Neural progenitor cell (in vitro differentiated cells): ENCODE measurements at regions not wholly inside any gene's neighbourhood (a gene's known extent, or its start where the extent isn't known, plus 50 kb on each side); places are given as distances from the start of the nearest gene placed in this dataset.
A peak's percentile ranks its signal among the peaks of the same experiment; 100 is the strongest.

Experiments used
- DNase-seq: peaks from one replicate; pipeline ENCODE4 v3.0.0-alpha.2; 2016; ENCODE audit warnings: low spot score
- H2AFZ ChIP-seq: fragments of 200-600 bp; sonication (generic); replicated peaks from 2 replicates; pipeline ENCODE4 v1.6.1; 2016; ENCODE audit warnings: antibody characterized with exemption
- H3F3A ChIP-seq: fragments of 200-600 bp; sonication (generic); 2 replicates; pipeline ENCODE4 v1.6.1; 2016; ENCODE audit warnings: antibody characterized with exemption, low read depth
- H3K27ac ChIP-seq: fragments of 200-600 bp; sonication (generic); 2 replicates; pipeline ENCODE4 v1.5.1; 2016; ENCODE audit warnings: mild to moderate bottlenecking
- H3K27me3 ChIP-seq: fragments of 200-600 bp; sonication (generic); 2 replicates; pipeline ENCODE4 v1.6.1; 2016; ENCODE audit warnings: mild to moderate bottlenecking, moderate library complexity
- H3K36me3 ChIP-seq: fragments of 200-600 bp; sonication (generic); 2 replicates; pipeline ENCODE4 v1.5.1; 2016
- H3K4me1 ChIP-seq: fragments of 200-600 bp; sonication (generic); 2 replicates; pipeline ENCODE4 v1.6.1; 2016; ENCODE audit warnings: mixed run types
- H3K4me2 ChIP-seq: fragments of 200-600 bp; sonication (generic); 2 replicates; pipeline ENCODE4 v1.6.1; 2016
- H3K4me3 ChIP-seq: fragments of 200-600 bp; sonication (generic); 2 replicates; pipeline ENCODE4 v1.5.1; 2016
- H3K79me2 ChIP-seq: fragments of 200-600 bp; sonication (generic); 2 replicates; pipeline ENCODE4 v1.6.1; 2016; ENCODE audit warnings: low read depth
- H3K9ac ChIP-seq: fragments of 200-600 bp; sonication (generic); 2 replicates; pipeline ENCODE4 v1.6.1; 2016
- H3K9me3 ChIP-seq: fragments of 200-600 bp; sonication (generic); 2 replicates; pipeline ENCODE4 v1.5.1; 2016; ENCODE audit warnings: low read depth
- H4K20me1 ChIP-seq: fragments of 200-600 bp; sonication (generic); 2 replicates; pipeline ENCODE4 v1.6.1; 2016; ENCODE audit warnings: low read depth
- H3K27ac Mint-ChIP-seq: 3 replicates; pipeline ENCODE4 v1.8.0; 2021; ENCODE audit warnings: mixed read lengths
- H3K27me3 Mint-ChIP-seq: 2 replicates; pipeline ENCODE4 v1.8.0; 2022; ENCODE audit warnings: low read depth, mild to moderate bottlenecking, inconsistent platforms, moderate library complexity, mixed read lengths; ENCODE audit not compliant: insufficient read depth
- H3K36me3 Mint-ChIP-seq: 3 replicates; pipeline ENCODE4 v1.8.0; 2021; ENCODE audit warnings: mixed read lengths
- H3K4me1 Mint-ChIP-seq: 3 replicates; pipeline ENCODE4 v1.8.0; 2021; ENCODE audit warnings: mixed read lengths
- H3K4me3 Mint-ChIP-seq: 3 replicates; pipeline ENCODE4 v1.8.0; 2021; ENCODE audit warnings: mild to moderate bottlenecking, moderate library complexity, mixed read lengths
- H3K9me3 Mint-ChIP-seq: 3 replicates; pipeline ENCODE4 v1.8.0; 2020; ENCODE audit warnings: mixed read lengths
- CTCF ChIP-seq: fragments of 200-600 bp; sonication (generic); IDR thresholded peaks from 2 replicates; pipeline ENCODE4 v1.5.1; 2017; ENCODE audit warnings: antibody characterized with exemption, mild to moderate bottlenecking
- EZH2 ChIP-seq: fragments of 200-600 bp; sonication (generic); IDR thresholded peaks from 2 replicates; pipeline ENCODE4 v1.6.1; 2017; ENCODE audit warnings: antibody characterized with exemption, mild to moderate bottlenecking, moderate library complexity
- EZH2phosphoT487 ChIP-seq: fragments of 200-600 bp; sonication (generic); IDR thresholded peaks from 2 replicates; pipeline ENCODE4 v1.6.1; 2017; ENCODE audit warnings: antibody characterized with exemption

- peak overlapping the region; percentile 89 for H3K27ac Mint-ChIP-seq
- DNase-seq: no peak
- no peak overlapping the region for H3K4me3 Mint-ChIP-seq
- H3K9me3 Mint-ChIP-seq: no peaks in the 10 kb centered on the region
- H3K36me3 Mint-ChIP-seq: no peaks in the 10 kb centered on the region
- H2AFZ ChIP-seq: no peak overlapping the region
- TF ChIP-seq CTCF: no peak
- no peak for TF ChIP-seq EZH2phosphoT487
- TF ChIP-seq EZH2: no peak
- peak overlapping the region; percentile 59 for H3K4me2 ChIP-seq
- H3K4me1 Mint-ChIP-seq: peaks cover 66% of the 10 kb centered on the region
- H3K9ac ChIP-seq: no peak overlapping the region
- peaks cover 32% of the 10 kb centered on the region for H3K4me1 ChIP-seq
- H3F3A ChIP-seq: peaks cover 26% of the 10 kb centered on the region
- peaks cover 10% of the 10 kb centered on the region for H3K27me3 Mint-ChIP-seq
- peaks cover 93% of the 10 kb centered on the region for H3K79me2 ChIP-seq
- H3K4me3 ChIP-seq: no peak overlapping the region
- H4K20me1 ChIP-seq: peaks cover 83% of the 10 kb centered on the region
- no peaks in the 10 kb centered on the region for H3K36me3 ChIP-seq
- H3K27ac ChIP-seq: peak overlapping the region; percentile 68
- H3K27me3 ChIP-seq: no peaks in the 10 kb centered on the region
- no peaks in the 10 kb centered on the region for H3K9me3 ChIP-seq
Observed at GRCh38 chr12:124499898-124500244, 67.5 kb downstream of the NCOR2 start.

GRCh38 chr12:124499190-124499753 is 68.1 kb downstream of the NCOR2 start:
- Histone ChIP-seq H2AFZ (no peak overlapping the region), H3K4me1 (peaks cover 26% of the 10 kb centered on the region), H3K79me2 (peaks cover 90% of the 10 kb centered on the region), H3K27me3 (no peaks in the 10 kb centered on the region), H3K9ac (no peak overlapping the region), H3F3A (peaks cover 20% of the 10 kb centered on the region), H3K36me3 (no peaks in the 10 kb centered on the region), H4K20me1 (peaks cover 82% of the 10 kb centered on the region), H3K9me3 (no peaks in the 10 kb centered on the region), H3K27ac (peak overlapping the region; percentile 68), H3K4me2 (no peak overlapping the region), H3K4me3 (no peak overlapping the region)
- Mint-ChIP-seq H3K4me1 (peaks cover 60% of the 10 kb centered on the region), H3K9me3 (no peaks in the 10 kb centered on the region), H3K27me3 (peaks cover 10% of the 10 kb centered on the region), H3K36me3 (no peaks in the 10 kb centered on the region), H3K4me3 (no peak overlapping the region), H3K27ac (peak overlapping the region; percentile 89)
- no peak for DNase-seq
- TF ChIP-seq EZH2phosphoT487 (no peak), CTCF (peak; percentile 22)

GRCh38 chr12:124498275-124499189 is 68.9 kb downstream of the NCOR2 start:
- no peaks in the 10 kb centered on the region for H3K27me3 ChIP-seq
- Mint-ChIP-seq H3K4me1 (peaks cover 53% of the 10 kb centered on the region), H3K4me3 (peak overlapping the region; percentile 7), H3K27me3 (peaks cover 9% of the 10 kb centered on the region), H3K27ac (peak overlapping the region; percentile 28), H3K36me3 (peaks cover 2% of the 10 kb centered on the region), H3K9me3 (no peaks in the 10 kb centered on the region)
- H3K79me2 ChIP-seq: peaks cover 88% of the 10 kb centered on the region
- no peak overlapping the region for H3K9ac ChIP-seq
- peaks cover 17% of the 10 kb centered on the region for H3F3A ChIP-seq
- peaks cover 20% of the 10 kb centered on the region for H3K4me1 ChIP-seq
- no peak for TF ChIP-seq CTCF
- no peak for TF ChIP-seq EZH2
- no peak for TF ChIP-seq EZH2phosphoT487
- no peak overlapping the region for H3K27ac ChIP-seq
- H4K20me1 ChIP-seq: peaks cover 81% of the 10 kb centered on the region
- no peak overlapping the region for H2AFZ ChIP-seq
- H3K36me3 ChIP-seq: no peaks in the 10 kb centered on the region
- H3K9me3 ChIP-seq: no peaks in the 10 kb centered on the region
- no peak overlapping the region for H3K4me3 ChIP-seq
- DNase-seq: no peak
- H3K4me2 ChIP-seq: no peak overlapping the region
